ENCODE measurements at regions not wholly inside any gene's neighbourhood (a gene's known extent, or its start where the extent isn't known, plus 50 kb on each side); places are given as distances from the start of the nearest gene placed in this dataset.

- TF ChIP-seq CTCF (IDR thresholded peaks at IDR 0.05) (no peak), MEF2A (IDR thresholded peaks at IDR 0.05; ENCODE audit: borderline replicate concordance, low read depth) (no peak)
Observed at GRCh38 chr17:12438813-12439586, 226.7 kb upstream of the MYOCD start.

Data from SK-N-SH (cell line).